GM21367 (cell line): ENCODE measurements at regions not wholly inside any gene's neighbourhood (a gene's known extent, or its start where the extent isn't known, plus 50 kb on each side); places are given as distances from the start of the nearest gene placed in this dataset.
"Not testable (repeated sequence)": the region's sequence is repeated elsewhere in the genome, so short reads cannot be mapped to it uniquely, and the experiment has no call there.

Experiments
- ATAC-seq: cut with Tn5 transposase; IDR thresholded peaks from one replicate; pipeline ENCODE4 v1.9.1; 2021; ENCODE audit not compliant: unreplicated experiment

GRCh38 chr10:106089855-106090254, 1074.7 kb downstream of the SORCS1 start:
- no peak for ATAC-seq

- no peak for ATAC-seq
Measured at GRCh38 chr10:106086391-106086790, 1078.1 kb downstream of the SORCS1 start.

DNA sequence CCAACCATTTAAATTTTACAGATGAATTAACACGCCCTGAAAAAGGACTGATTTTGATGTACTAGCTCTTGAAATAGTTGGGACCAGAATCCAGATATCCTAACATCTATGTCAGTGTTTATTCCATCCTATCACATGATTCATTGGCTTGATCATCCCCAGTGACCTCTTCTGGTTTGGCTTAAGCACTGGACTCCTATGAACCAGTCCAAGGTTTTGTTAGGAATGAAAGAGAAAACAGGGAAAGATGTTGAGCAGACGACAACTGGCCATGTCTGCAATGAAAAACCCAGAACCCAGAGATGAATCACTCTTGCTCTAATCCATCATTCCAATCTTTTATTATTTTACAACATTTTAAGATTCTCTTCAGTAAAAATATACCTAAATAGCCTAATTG, 1080.9 kb downstream of the SORCS1 start:
- no peak for ATAC-seq

GRCh38 chr10:106082865-106083264, 1081.6 kb downstream of the SORCS1 start:
- ATAC-seq: no peak

DNA sequence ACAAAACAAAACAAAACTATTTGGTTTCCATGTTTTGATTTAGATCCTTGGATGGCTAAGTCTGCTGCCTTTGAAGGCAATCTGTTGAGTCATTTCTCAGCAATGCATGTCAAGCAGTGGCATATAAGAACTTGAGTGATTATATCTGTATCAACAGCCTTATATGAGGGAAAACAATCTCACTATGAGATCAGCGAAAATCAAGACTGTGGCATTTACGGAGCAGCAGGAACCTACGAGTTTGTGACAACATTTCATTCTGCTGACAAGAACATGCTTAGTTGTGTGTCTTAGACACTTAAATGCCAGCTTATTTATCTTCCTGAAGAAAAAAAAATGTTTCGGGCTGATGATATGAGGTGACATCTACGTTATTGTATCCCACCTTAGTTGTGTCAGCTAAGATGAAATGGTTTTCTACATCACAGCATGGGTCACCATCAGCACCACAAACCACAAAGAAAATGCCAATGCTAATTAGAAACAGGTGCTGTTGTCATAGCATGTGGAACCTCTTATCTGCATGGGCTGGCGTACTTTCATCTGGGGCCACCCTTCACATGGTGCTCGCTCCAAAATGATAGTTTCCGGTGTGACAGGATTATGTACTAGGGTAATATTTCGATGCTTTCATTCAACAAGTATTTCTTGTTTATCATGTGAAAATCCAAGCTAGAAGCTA, 1085.5 kb downstream of the SORCS1 start:
- ATAC-seq: no peak

GRCh38 chr10:106076496-106076895, 1088.0 kb downstream of the SORCS1 start:
- no peak for ATAC-seq

GRCh38 chr10:106053061-106053460, 1111.4 kb downstream of the SORCS1 start:
- no peak for ATAC-seq

- no peak for ATAC-seq
Measured at GRCh38 chr10:106044503-106044902, 1120.0 kb downstream of the SORCS1 start.

DNA sequence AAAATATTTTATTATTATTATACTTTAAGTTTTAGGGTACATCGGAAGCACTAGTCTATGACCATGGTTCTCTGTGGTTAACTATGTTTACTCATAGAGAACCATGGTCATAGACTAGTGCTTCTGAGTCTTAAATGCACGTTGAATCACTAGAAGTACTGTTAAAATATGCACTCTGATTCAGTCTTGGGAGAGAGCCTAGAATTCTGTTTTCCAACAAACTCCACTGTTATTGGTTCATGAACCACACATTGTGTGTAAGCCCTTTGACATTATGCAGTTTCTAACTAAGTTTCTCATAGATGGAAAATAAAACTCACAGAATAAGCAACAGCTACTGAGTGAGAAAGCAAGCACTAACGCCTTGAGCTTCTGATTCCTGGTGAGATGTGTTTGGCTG, 1120.6 kb downstream of the SORCS1 start:
- no peak for ATAC-seq

DNA sequence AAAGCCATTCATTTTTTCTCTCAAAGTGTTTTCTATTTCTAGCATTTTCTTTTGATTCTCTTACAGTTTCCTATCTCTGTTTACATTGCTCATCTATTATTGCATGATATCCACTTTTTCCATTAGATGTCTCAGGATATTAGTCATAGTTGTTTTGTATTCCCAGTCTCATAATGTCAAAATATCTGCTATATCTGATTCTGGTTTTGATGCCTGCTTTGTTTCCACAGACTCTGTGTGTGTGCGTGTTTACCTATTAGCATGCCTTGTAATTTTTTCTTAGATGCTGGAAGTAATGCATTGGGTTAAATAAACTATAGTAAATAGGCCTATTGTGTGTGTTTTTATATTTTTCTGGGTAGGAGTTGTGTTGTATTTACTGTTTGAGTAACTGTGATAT, 1126.3 kb downstream of the SORCS1 start:
- no peak for ATAC-seq

GRCh38 chr10:106033065-106033464, 1131.4 kb downstream of the SORCS1 start:
- ATAC-seq: no peak

GRCh38 chr10:106032450-106033002, 1132.0 kb downstream of the SORCS1 start:
- no peak for ATAC-seq

- no peak for ATAC-seq
Measured at GRCh38 chr10:106027240-106027639, 1137.3 kb downstream of the SORCS1 start.

- ATAC-seq: no peak
Measured at GRCh38 chr10:106025208-106025811, 1139.2 kb downstream of the SORCS1 start.

DNA sequence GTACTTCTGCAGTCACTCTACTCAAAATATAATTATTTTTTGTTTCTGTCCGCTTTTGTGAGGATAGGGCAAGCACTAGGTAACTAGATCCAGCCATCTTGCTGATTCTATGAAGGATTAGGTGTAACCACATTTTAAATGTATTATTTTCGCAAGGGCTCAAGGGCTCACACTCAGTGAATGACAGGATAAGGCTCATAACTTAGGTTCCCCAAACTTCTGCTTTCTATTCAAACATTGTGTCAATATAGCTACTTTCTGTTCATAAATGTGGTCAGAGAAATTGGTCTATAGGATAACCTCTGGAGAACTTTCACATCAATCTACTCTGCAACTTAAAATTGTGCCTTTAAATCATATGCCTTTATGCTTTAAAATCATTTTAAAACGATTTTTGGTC, 1141.2 kb downstream of the SORCS1 start:
- ATAC-seq: no peak

DNA sequence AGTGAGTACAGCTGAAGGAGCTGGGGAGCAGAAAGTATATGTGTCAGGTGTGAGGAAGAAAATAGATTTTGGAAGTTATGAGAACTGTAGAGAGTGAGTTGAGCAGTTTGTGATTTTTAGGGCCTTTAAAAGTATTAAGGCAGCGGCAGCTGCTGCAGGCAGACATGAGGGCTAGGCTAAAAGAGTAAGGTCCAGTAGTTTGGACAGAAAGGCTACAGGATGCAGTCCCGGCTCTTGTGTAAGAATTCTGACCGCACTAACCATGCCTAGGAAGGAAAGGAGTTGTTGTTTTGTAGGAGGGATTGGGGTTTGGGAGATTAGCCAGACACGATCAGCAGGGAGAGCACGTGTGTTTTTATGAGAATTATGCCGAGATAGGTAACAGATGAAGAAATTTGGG, 1144.9 kb downstream of the SORCS1 start:
- ATAC-seq: not testable (repeated sequence)

GRCh38 chr10:106015369-106016199, 1148.9 kb downstream of the SORCS1 start:
- not testable (repeated sequence) for ATAC-seq

DNA sequence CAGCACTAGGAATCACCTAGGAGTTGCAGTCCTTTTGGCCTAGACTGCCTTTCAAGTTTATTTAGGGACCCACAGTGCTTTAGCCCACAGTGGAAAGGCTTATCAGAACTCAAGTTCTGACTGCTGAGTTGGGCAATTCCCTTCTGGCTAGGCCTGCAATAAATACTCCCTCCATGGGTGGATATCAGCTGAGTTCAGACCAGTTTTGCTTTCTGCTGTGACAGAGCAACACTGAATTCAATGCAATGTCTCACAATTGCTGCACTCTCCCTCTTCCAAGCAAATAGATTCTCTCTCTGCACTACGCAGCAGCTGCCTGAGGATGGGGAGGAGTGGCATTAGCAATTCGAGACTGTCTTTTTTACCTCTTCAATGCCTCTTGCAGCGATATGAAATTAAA, 1153.3 kb downstream of the SORCS1 start:
- ATAC-seq: no peak

DNA sequence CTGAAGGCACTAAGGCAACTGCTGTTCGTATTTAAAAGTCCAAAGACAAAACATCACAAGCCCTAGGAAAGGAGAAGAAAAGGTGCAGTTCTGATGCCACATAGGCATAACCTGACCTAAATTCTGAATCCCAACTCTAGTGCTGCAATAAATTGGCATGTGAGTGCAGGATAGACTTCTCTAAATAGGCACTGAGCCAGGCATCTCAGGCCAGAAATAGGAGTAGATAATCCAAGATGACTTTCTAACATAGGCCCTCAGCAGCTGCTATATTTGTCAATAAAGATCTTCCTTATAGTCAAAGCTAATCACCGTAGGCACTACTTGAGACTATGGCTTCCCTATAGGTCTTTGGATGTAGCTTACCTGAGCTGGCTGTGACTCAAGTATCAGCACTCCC, 1163.8 kb downstream of the SORCS1 start:
- ATAC-seq: no peak

GRCh38 chr10:105993609-105994008, 1170.9 kb downstream of the SORCS1 start:
- ATAC-seq: no peak

- no peak for ATAC-seq
Measured at GRCh38 chr10:105992928-105993327, 1171.6 kb downstream of the SORCS1 start.

DNA sequence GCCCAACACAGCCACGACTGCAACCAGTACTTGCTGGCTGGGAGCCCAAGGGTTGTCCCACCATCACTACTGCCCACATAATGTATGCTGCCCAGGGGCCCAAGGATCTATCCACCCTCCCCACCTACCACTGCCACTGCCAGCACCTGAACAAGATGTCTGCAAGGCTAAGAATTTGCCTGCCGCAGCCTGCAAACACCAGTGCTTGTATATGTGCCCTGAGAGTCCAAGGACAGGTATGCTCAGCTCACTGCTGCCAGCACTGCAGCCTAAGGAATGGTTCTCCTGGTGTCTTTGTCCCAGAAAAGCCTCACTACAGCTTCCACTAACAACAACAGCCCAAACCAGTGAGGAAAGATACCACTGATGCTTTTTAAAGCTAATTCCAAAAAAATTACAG, 1174.0 kb downstream of the SORCS1 start:
- ATAC-seq: no peak
